AG09319 (cell line): ENCODE measurements at regions not wholly inside any gene's neighbourhood (a gene's known extent, or its start where the extent isn't known, plus 50 kb on each side); places are given as distances from the start of the nearest gene placed in this dataset.

Experiments used
- DNase-seq: peaks from one replicate; pipeline ENCODE4 v3.0.0-alpha.2; 2010; ENCODE audit warnings: low read depth; ENCODE audit errors: extremely low read depth
- TF ChIP-seq, protein P1 (sequence below): IDR thresholded peaks from 2 replicates; pipeline ENCODE4 v1.5.1; 2011; ENCODE audit warnings: low read depth, mild to moderate bottlenecking, inconsistent platforms, low read length, moderate library complexity

DNA sequence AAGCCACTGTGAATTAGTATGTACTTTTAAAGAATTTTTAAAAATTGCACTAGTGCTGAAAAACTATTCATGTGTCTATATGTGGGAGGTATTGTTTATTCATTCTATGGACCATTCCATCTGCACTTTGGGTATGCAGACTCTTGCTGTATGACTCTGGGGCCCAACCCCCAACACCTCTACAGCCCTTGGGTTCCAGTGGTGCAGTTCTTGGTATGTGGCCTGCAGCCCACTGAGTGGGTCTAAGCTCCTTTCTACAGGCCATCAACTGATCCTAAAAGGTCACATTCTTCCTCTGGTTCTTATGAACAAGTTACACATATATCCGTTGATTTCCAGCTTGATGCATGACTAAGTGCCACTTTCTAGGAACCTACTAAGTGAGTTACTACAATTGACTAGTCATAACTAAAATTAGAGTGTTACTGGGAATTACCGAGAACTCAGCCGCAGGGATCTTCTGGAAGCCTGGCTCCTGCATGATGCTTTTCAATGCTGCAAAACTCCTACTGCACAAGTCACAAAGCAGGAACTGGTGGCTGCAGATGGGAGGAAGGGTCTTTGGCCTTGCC lies 62.4 kb upstream of the MED13L start:
- TF ChIP-seq, protein P1, sequence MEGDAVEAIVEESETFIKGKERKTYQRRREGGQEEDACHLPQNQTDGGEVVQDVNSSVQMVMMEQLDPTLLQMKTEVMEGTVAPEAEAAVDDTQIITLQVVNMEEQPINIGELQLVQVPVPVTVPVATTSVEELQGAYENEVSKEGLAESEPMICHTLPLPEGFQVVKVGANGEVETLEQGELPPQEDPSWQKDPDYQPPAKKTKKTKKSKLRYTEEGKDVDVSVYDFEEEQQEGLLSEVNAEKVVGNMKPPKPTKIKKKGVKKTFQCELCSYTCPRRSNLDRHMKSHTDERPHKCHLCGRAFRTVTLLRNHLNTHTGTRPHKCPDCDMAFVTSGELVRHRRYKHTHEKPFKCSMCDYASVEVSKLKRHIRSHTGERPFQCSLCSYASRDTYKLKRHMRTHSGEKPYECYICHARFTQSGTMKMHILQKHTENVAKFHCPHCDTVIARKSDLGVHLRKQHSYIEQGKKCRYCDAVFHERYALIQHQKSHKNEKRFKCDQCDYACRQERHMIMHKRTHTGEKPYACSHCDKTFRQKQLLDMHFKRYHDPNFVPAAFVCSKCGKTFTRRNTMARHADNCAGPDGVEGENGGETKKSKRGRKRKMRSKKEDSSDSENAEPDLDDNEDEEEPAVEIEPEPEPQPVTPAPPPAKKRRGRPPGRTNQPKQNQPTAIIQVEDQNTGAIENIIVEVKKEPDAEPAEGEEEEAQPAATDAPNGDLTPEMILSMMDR, result no peak
- no peak for DNase-seq

DNA sequence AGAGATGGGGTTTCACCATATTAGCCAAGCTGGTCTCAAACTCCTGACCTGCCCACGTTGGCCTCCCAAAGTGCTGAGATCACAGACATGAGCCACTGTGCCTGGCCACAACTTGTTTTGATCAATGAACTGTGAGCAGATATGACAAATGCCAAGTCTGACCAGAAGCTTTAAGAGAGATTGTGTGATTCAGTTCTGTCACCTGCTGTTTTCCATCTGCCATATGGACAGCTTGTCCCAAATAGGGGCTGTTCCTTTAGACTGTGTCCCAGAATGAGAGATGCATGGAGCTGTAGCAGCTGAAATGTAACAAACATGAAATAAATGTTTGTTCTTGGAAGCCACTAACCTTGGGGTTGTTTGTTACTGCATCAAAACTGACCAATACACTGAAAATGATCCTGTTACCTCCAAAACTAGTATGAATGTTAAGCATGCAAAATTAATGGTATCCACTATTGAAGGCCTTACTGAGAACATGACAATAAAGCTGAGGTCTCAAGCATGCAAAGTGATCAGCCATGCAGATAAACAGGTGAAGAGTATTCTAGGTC lies 65.9 kb upstream of the MED13L start:
- TF ChIP-seq, protein P1, result no peak
- no peak for DNase-seq

DNA sequence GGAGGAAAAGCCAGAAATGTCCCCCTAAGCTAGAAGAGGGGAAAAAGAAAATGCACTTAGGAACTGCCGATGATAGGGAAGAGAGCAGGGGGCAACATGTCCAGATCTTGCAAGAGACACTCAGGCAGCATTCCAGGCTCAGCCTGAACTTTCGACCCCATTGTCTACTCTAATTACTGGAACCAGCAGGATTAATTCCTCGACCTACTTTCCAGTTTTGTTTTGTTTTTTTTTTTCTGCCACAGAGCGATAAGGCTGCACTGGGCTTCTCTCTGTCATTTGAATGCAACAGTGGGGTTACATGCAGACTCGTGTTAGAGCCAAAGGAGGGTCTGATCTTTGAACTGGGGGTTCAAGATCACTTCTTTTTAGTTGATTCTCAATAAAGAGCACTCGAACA lies 68.7 kb upstream of the MED13L start:
- DNase-seq, result no peak

DNA sequence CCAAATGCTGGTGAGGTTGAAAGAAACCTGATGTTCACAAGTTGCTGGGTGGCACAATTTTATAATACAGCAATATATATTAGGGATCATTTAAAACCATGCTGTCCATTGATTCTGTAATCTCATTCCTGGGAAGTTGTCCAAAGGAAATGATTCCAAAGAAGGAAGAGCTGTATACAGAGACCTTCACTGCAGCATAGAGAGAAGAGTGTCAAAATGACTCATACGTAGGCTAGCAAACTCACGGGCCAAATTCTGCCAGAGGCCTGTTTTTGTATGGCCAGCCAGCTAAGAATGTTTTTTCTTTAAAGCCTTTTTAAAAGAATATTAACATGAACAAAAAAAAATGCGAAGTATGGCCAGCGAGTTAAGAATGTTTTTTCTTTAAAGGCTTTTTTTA lies 69.2 kb upstream of the MED13L start:
- peak; percentile 64 for DNase-seq
- TF ChIP-seq, protein P1, result no peak

More for the DNA sequence above, 68.7 kb upstream of the MED13L start:
- TF ChIP-seq, protein P1, result no peak

DNA sequence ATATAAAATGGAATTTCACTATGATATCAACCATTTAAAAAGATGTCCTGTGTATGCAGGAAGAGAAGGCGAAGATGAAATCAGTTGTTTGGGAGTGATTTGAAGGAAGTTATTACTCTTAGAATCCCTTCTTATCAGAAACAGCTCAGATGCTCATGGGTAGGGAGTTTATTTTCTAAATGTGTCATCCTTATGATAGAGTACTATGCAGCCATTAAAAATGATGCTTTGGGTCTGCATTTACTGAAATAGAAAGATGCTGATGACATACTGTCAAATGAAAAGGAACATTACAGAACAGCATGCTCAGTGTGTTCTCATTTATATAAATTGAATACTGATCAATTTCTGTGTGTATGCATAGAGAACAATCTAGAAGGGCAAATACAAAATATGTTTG lies 69.8 kb upstream of the MED13L start:
- no peak for DNase-seq
- TF ChIP-seq, protein P1, result no peak

DNA sequence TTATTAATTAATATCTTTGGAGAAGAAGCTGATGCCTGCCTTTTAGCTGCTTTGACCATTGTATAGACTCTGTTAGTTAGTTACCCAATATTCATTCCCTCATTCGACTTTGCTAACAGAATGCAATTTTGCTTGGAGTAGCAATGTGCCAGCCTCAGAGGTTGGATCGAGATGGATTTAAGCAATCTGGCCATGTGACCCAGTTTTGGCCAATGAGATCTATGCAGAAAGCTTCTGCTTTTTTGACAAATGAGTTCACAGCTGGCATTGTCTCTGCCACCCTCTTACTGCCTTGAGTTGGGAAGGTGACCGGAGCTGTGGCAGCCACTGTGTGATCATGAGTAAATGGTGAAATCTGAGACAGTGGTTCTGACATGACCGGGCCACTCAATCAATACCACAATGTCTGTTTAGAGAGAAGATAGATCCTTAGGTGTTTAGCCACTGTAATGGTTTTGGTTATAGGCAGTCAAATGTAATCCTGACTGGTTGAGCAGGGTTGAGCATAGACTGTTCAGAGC lies 74.9 kb upstream of the MED13L start:
- TF ChIP-seq, protein P1, result no peak
- no peak for DNase-seq

DNA sequence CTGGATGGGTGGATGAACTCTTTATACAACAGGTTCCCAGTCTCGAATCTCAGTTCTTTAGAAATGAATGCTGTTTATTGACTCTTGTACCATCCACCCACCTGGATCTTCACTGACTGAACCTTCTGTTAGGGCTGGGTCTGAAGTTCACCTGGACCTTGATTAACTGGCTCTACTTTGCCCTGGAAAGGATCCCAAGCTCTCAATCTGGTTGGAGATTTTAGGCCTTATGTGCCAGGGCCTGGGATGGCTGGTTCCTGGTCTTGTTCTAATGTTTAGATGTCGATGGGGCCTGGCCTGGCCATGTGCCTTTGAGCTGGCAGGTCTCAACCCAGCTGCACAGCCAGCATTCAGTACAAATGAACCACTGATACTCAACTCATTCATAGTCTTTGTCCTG lies 76.5 kb upstream of the MED13L start:
- DNase-seq, result no peak
- TF ChIP-seq, protein P1, result no peak
